ENCODE measurements at regions not wholly inside any gene's neighbourhood (a gene's known extent, or its start where the extent isn't known, plus 50 kb on each side); places are given as distances from the start of the nearest gene placed in this dataset.

DNA sequence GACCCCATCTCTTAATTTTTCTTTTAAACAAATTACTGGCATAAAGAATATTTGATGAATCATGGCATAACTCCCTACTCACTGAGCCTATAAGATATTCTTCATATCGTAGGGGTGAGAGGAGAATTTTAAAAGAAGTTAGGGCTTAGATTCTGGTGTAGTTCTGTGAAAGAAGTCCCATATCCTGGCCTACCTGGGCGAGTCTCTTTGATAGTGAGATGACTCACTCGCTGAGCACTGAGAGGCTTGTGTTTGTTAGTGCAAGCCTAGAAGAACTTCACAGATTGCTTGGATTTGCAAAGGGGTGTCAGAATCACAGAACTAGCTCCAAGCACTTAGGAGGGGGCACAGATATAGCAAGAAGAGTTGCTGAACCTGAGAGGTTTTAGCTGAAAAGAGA is 133.8 kb upstream of the TMC3 start:
- DNase-seq: no peak

DNA sequence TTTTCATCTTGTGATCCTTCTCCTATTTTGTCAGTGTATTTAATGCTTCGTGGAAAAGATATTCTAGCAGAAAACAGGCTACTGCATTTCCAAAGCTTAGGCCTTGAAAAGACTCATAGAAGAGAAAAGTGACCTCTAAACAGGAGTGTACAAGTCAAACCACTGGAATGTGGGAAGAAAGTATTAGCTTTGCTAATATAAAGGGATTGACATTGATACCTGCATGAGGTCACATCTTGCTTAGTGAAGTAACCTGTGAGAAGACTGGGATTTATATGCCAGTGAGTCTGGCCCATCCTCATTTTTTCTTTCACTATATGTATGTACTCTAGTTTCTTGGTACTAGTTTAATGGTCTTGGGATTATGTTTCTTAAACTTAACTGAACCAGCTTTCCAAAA is 132.9 kb upstream of the TMC3 start:
- DNase-seq: no peak

DNA sequence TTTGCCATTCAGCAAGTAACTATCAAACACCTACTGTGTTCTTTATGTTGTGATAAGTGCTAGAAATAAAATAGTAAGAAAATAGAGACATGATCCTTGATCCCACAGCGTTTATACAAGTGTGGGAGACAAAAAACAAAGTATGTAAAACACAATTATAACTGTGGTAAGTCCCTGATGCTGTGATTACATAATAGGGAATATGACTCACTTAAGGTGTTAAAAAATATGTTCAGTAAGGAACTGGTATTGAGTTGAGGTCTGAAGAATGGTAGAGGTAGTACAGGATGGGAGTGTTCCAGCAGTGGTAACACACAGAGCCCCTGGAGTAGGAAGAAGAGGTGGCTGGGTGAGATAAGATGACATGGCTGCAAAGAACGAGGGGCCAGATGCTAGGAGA is 132.1 kb upstream of the TMC3 start:
- DNase-seq: no peak

DNA sequence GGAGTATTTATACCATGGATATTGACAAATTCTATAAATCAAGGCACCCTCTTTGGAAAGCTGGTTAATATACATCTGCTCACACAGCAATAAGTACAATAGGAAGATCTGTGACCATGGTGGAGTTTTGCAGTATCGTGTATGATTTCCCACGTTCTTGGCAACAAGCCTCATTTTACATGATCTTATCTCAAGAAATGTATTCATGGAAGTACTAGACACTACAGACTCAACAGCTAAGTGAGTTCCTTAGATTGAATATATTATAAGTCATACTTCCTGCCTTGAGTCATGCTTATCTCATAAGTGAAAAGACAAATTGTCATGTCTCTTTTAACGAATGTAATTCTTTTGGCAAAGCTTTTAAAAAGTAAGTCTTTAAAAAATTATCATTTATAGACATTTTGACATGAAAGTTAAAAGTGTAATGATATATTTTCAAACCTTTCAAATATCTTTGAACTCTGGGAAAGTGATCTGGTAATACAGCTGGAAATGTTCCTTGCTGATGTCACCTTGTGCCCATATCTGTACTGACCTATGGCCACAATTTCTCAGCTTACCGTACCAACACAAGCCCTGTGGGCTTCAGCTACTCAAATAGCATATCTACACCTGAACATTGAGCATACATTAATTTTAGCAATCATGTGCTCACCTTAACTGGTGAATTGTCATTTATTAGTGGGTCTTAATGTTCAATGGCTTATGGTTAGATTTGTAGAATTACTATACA is 130.3 kb upstream of the TMC3 start:
- no peak for DNase-seq

DNA sequence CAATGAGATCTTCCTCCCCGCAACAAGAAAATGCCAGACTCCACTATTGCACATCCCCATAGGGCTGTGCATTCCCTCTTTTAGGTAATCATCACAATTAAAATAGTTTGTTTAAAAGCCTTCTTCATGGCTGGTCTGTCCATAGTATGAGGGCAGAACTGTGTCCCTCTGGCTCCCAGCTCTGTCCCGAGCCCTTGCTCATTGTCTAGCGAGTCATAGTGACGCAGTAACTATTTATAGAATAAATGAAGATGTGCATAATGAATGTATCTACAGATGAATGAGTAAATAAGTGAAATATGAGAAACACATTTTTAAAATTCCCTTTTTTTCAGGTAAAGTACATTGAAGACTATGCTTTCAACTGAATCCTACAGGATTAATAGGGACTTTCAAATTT is 128.4 kb upstream of the TMC3 start:
- DNase-seq: no peak

DNA sequence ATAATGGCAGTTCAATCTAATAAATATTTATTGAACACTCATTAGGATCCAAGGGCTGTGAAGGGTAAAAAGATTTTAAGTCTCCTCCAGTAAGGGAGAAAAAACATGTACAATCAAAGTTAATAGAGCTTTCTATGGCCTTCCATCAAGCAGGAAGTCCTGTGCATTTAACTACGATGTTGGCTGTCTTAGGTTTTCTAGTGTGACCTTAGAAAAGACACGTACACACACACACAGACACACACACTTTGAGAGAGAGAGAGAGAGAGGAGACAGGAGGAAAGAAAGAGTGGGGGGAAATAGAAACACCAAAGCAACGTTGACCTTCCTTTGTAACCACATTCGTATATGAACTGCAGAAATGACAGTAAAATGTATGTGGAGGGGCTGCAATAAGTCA is 126.1 kb upstream of the TMC3 start:
- DNase-seq: no peak

DNA sequence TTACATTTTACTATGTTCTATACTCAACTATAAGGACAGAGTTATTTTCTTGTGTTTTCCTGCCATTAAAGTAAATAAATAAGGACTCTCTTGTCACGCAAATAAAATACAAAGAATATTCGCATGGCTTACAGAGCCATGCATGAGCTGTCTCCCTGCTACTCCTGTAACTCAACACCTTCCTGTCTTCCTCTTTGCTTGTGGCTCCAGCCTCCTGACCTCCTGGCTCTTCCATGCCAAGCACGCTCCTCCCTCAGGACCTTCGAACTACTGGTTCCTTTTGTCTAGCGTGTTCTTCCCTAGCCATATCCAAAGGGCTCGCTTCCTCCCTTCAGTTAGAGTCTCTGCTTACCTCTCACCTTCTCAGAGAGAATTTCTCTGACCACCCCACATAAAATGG is 124.3 kb upstream of the TMC3 start:
- no peak for DNase-seq

DNA sequence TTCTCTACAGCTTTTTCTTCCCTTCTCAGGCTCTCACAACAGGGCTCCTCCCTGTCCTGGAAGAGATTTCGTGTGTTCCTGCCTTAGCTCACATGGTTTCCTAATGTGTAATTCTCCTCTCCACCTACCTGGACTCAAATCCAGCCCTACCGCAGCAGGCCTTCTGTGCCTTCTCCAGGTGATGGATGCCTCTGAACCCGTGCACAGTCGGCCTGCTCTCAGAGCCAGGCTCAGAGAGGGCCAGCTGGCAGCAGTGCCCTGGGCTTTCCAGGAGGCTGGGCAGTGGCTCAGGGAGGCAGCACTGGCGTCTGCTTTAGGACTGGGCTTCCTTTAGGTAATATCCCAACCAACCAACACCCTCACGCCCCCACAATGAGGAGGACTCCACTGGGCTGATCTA is 123.2 kb upstream of the TMC3 start:
- DNase-seq: no peak

DNA sequence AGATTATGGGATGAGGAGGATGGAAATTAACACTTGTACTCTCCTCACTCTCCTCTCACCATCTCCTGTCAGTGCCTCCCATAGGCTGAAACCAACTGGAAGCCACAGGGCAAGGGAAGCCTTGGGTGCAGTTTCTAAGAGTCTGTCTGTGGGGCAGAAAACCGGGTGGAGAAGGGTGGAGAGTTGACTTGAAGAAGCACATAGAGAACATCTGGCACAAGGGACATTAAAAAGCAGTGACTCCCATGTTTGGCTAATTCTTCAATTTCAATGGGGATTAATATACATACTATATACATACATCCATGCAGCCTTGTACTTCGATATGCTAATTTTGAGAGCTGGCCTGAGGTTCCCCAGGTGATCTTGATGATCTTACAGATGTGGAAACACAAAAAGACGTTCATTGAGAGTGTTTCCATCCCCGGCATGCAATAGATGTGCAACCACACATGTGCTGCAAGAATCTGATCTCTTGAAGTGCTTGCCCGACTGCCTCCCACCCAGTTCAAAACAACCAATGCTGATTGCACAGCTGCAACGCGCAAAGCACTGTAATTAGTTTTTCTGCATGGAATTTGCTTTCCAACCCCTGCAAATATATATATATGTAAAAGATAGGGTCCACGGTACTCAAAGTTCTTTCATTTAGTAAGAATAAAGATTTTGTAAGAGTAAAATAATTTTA is 121.9 kb upstream of the TMC3 start:
- no peak for DNase-seq

DNA sequence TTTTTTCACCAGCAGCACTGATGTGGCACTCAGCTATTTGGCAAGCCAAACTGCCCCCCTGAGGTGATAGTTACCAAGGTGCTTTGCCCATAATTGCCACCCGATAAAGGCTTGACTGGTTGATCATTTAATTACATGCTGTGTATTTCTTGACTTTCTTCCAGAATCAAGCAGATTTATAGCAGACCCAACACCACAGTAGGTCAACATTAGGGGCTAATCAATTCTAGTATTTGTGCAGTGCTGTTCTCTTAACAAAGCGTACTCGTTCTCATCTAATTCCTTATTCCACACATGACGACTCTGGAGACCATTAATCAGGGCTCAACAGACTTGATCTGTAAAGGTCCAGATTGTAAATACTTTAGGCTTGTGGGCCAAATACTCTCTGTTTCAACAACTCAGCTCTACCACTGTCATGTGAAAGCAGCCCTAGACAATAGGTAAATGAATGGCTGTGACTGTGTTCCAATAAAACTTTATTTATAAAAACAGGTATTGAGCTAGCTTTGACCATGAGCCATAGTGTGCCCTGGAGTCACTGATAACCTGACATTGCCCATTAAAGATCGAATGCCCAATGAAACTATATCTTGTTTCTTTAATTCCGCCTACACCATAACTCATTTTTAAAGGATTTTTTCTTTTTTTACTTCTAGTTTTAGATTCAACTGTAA is 119.1 kb upstream of the TMC3 start:
- no peak for DNase-seq

DNA sequence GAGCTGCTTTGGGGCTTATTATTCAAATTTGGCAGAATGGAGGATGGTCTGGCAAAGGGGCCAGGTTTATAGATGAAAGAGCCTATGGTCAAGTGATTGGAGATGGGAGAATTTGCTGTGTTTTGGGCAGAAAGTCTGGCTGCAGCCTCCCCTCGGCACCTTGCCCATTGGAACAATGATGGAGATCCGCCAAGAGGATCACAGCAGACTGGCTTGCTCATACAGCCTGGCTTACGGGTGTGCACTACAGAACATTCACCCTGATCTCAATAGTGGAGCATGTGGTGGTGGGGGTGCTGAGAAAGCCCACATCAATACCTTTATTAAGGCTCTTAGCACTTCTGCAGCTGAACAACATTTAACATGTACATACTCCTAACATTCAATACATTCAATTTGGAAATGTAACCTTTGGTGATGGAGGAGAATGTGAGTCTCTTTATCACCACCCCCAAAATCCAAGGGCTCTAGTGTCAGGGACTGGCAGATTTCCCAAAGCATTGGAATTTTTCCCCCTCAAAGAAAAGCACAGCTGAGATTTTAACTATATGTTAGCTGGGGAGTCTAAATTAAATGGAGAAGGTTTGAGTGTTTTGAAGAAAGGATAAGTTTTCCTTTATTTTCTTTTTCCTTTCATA is 118.4 kb upstream of the TMC3 start:
- DNase-seq: no peak

DNA sequence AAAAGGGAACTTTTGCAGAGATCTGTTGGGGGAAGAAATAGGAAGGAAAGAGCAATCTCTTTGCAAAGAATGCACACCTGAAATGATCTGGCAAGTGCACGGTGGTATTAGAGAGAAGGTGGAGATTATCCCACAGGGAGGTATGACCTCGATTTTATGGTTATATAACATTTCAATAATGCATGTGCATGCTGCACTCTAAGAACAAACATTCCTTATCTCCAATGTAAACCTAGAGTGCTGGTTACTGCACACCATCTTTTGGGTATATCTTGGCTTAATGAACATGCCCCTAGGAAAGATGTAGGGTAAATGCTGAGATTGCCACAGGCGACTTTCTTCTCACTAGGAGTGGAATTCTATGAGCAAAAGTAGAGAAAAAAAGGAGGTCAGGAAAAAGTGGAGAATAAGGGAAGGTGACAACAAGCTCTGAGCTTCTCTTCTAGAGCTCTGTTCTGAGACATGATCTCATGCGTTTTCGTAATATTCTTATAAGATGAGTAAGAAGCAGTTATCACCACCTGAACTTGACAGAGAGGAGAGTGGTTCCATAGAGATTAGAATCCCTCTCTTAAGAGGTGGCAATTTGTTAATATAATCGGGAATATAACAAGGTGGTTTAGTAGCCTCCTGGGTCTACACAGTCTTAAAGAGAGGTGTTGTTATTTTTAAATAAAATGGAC is 117.5 kb upstream of the TMC3 start:
- no peak for DNase-seq

DNA sequence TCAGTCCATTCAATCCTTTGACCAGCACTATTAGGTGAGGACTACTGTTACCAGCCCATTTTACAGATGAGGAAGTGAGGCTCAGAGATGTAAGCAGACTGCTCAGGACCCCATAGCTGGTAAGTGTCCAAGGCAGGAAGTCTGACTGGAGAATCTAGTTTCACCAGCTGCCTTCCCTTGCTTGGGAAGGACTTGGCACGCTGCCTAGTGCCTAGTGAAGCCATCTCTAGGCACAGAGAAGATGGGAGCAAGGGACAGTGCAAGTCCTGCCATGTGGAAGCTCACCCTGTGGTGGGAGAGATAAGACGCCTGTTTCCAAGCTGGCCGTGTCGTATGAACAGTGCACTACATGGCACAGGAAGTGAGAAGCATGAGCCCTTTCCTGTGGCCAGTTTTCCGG is 111.8 kb upstream of the TMC3 start:
- no peak for DNase-seq

DNA sequence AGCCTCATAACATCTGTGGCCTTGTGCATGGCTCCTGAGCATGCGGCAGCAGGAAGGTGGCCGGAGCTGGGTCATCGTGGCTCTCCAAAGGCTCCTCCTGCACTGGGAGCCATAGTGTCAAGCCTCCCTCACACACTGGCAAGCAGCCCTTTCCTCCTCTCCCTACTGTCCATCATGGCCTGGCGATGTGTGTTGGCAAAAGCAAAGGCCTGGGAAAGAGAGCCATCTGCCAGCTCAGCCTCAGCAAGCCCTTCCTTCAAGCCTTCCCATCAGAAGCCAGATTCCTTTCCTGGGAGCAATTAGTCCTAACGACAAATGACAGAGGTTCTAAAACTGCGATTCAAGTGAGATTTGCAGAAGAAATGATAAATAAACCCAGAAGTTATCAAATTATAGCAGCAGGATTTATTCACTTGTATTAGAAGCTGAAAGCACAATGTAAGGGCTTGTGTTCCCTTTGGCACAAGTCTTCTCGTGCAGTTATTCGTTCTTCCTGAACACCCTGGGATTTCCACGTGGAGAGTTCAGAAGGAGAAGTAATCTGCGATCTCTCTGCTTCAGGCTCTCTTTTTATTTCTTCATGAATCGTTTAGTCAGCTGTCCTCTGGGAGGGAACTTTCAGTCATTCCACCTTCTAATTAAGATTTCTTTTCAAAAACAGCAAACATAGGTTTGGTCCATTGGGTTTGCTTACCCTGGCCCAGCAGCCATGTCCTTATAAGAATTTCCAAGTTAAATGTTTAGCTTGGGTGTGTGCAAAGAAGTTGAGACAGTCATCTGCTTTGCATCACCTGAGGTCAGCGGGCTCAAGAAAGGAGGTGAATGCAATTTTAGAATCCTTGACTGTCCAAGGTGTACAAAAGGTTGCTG is 110.3 kb upstream of the TMC3 start:
- no peak for DNase-seq

DNA sequence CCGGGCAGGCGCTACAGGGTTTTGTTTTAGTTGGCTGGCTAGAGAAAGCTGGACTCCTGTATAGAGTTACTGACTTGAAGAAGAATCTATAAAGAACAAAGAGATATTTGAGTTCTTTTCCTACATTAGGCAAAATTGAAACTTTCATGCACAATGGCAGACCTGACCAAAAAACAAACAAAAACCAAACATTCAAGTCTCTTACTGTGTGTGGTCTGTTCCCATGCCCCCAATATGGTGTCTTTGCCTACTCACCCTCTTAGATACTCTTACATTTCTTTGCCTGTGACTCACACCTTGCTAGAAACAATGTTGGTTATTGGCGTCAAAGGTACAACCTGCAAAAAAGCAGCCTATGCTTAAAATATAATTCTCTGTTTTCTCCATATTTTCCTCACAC is 109.5 kb upstream of the TMC3 start:
- DNase-seq: no peak

DNA sequence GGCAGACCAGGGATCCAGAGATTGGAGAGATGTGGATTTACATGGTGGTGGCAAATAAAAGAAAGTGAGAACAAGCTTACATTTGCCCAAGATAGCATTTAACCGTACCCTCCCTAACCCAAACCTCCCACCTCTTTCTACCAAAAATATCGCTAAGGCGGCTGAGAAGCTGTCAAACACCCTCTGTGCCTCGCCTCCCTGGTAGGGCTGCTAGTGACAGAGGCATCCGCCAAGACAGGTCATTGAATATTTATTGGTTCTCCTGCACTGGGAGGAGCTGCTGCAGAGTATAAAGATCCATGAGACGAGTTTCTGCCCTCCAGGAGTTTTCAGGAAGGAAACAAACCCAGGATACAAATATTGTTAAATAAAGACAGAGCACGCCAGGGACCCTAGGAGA is 107.3 kb upstream of the TMC3 start:
- no peak for DNase-seq

DNA sequence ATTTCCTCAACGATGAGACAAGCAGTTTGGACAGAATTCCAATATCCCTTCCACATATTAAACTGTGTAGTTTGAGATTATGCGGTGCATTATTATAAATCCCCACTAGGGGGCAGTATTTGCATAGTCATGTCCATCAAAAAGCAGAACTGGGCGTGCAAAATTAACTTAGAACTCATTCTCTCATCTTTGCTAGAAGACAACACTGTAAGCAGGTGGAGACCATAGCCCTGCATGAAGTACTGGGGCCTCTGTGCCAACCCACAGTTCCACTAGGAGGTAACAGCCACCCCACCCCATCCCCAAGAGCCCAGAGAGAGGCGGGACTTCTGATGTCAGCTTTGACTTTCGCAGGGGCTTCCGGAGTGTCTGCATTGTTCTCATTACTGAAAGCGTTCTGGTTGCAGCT is 106.6 kb upstream of the TMC3 start:
- peak; percentile 83 for DNase-seq

DNA sequence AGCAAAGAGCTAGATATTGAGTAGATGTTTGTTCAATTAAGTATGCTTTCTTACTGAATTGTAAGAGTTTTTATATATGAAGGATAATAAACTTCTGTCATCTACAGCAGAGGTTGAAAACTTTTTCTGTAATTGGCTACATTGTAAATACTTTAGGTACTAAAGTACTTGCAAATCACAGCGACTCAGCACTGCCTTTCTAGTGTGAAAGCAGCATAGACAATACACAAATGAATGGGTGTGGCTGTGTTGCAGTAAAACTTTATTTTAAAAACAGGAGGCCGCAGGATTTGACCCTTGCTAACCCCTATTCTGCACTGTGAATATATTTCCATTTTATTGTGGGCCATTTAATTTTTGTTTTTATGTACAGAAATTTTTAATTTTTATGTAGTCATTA is 104.3 kb upstream of the TMC3 start:
- no peak for DNase-seq

DNA sequence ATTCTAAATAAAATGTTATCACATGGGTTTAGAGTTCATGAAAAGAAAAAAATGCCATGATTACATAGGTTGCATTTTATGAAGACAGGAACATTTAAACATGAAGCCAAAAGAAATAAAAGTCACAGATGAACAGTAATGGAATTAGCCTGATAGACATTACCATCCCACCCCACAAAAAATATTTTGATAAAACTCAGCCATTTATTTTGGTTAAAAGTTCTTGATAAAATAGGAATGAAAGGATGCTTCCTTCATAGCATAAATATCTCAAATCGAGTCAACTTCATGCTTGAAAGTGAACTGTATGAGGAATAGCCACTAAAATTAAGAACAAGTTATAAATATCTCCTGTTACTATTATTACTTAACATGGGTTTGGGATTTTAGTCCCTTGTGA is 101.9 kb upstream of the TMC3 start:
- no peak for DNase-seq

DNA sequence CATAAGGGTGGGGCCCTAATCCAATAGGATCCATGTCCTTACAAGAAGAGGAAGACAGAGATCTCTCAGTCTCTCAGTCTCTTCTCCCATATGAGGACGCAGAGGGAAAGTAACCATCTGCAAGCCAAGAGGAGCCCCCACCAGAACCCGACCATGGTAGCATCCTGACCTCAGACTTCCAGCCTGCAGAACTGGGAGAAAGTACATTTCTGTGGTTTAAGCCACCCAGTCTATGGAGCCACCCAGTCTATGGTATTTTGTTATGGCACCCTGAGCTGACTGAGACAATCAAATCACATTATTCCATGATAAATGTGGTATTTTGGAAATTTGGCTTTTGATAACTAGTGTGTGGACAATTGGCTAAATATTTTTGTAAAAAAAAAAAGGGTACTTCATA is 101.5 kb upstream of the TMC3 start:
- DNase-seq: no peak

DNA sequence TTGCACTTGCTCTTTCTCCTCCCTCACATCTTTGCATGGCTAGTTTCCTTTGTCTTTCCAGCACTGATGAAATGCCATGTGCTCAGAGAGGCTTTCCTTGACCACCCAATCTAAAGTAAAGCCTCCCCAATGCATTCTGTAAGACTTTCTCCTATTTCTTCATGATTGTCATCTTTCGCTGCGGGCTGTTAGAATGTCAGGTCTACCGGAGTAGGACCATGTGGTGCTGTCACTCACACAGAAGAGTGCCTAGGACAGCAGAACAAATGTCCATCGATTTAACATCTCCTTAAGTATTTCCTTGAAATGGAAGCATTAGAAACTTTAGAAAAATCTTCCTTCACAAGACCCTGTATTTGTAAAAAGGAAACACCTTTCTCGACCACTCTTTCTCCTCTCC is 99.9 kb upstream of the TMC3 start:
- no peak for DNase-seq

DNA sequence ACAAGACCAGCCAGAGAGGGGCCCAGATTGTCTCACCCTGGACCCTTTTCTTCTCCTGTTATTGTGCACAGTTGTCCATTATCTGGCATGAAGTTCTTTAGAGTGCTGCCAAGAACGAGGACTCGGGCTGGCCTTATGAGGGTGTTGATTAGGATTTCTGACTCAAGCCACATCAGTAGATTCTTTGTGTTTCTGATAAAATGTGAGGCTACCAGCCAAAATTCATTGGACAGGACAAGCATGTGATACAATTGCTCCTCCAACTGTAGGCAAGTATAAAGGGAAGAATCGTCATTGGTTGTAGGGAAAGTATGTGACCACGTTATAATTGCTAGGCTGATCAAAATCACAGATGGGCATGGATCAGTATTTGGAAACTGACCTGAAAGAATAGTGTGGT is 99.2 kb upstream of the TMC3 start:
- DNase-seq: no peak
